HEK293 (cell line): ENCODE measurements at regions not wholly inside any gene's neighbourhood (a gene's known extent, or its start where the extent isn't known, plus 50 kb on each side); places are given as distances from the start of the nearest gene placed in this dataset.

ENCODE experiments used
- CTCF ChIA-PET: fragments of 350-600 bp; formaldehyde crosslinking; extraction: SDS; loops from one replicate; lab custom pipeline; 2021; ENCODE audit warnings: antibody characterized with exemption; lab: Yijun Ruan, JAX
- POLR2A ChIA-PET: fragments of 300-600 bp; formaldehyde crosslinking; extraction: SDS; loops from one replicate; lab custom pipeline; 2020; ENCODE audit warnings: antibody characterized with exemption, inconsistent platforms; lab: Yijun Ruan, JAX
- H3K27ac ChIP-seq: fragments of 200-500 bp; sonication (Bioruptor generic); 2 replicates; pipeline ENCODE4 v1.5.1; 2014; ENCODE audit warnings: low read depth, low read length, control low read depth, inconsistent platforms; ENCODE audit errors: extremely low read depth
- H3K36me3 ChIP-seq, 2 experiments: fragments of 200-500 bp in 1 of 2; sonication (Bioruptor generic) in 1 of 2; 1 replicate in 1 of 2; 2 replicates in 1 of 2; pipeline ENCODE4 v1.5.1; 2014 to 2017; ENCODE audit warnings: inconsistent platforms in 2 of 2, low read length in 2 of 2; ENCODE audit not compliant: control insufficient read depth in 2 of 2, insufficient read depth in 1 of 2
- H3K4me1 ChIP-seq: fragments of 200-500 bp; sonication (Bioruptor generic); 2 replicates; pipeline ENCODE4 v1.5.1; 2014; ENCODE audit warnings: mild to moderate bottlenecking, low read length, inconsistent platforms; ENCODE audit not compliant: control insufficient read depth, insufficient read depth
- H3K4me3 ChIP-seq: 2 replicates; pipeline ENCODE4 v1.5.1; 2011; ENCODE audit warnings: low read depth, mild to moderate bottlenecking, control low read depth, low read length, moderate library complexity
- H3K9me3 ChIP-seq: fragments of 200-500 bp; sonication (Bioruptor generic); 2 replicates; pipeline ENCODE4 v1.5.1; 2014; ENCODE audit warnings: low read depth, low read length, inconsistent platforms; ENCODE audit not compliant: control insufficient read depth, insufficient read depth
- GLI2 ChIP-seq: fragments of 450-650 bp; formaldehyde crosslinking; IDR thresholded peaks from 2 replicates; pipeline ENCODE4; 2017; ENCODE audit warnings: missing biosample characterization, missing genetic modification characterization, low read depth, borderline replicate concordance
- HOXA7 ChIP-seq: sonication (generic); formaldehyde crosslinking; IDR thresholded peaks from 2 replicates; pipeline ENCODE4 v1.8.1; 2022; ENCODE audit warnings: missing genetic modification reagents, borderline replicate concordance
- HOXD13 ChIP-seq: sonication (generic); formaldehyde crosslinking; IDR thresholded peaks from 2 replicates; pipeline ENCODE4 v1.8.0; 2022; ENCODE audit warnings: missing genetic modification reagents, borderline replicate concordance
- IKZF3 ChIP-seq: fragments of 450-650 bp; IDR thresholded peaks from 2 replicates; pipeline ENCODE4 v1.5.0; 2018; ENCODE audit warnings: missing biosample characterization, mild to moderate bottlenecking, missing genetic modification characterization, moderate library complexity
- MYNN ChIP-seq: fragments of 450-650 bp; formaldehyde crosslinking; IDR thresholded peaks from 2 replicates; pipeline ENCODE4 v1.5.1; 2016; ENCODE audit warnings: missing biosample characterization, missing genetic modification characterization, borderline replicate concordance
- SP3 ChIP-seq: fragments of 450-650 bp; formaldehyde crosslinking; IDR thresholded peaks from 2 replicates; pipeline ENCODE4 v1.5.1; 2016; ENCODE audit warnings: missing biosample characterization, missing genetic modification characterization
- TSHZ1 ChIP-seq: fragments of 450-650 bp; formaldehyde crosslinking; IDR thresholded peaks from 2 replicates; pipeline ENCODE4 v1.5.1; 2016; ENCODE audit warnings: missing biosample characterization, missing genetic modification characterization, borderline replicate concordance
- ZNF19 ChIP-seq: fragments of 450-650 bp; formaldehyde crosslinking; IDR thresholded peaks from 2 replicates; pipeline ENCODE4; 2016; ENCODE audit warnings: missing biosample characterization, missing genetic modification characterization, low read depth
- ZNF280C ChIP-seq: fragments of 450-650 bp; formaldehyde crosslinking; IDR thresholded peaks from 2 replicates; pipeline ENCODE4 v1.5.1; 2016; ENCODE audit warnings: missing biosample characterization, missing genetic modification characterization
- ZNF335 ChIP-seq: fragments of 450-650 bp; formaldehyde crosslinking; conservative IDR thresholded peaks from 2 replicates; pipeline ENCODE4 v1.5.1; 2016; ENCODE audit warnings: missing biosample characterization, missing genetic modification characterization
- ZNF341 ChIP-seq: fragments of 450-650 bp; formaldehyde crosslinking; IDR thresholded peaks from 2 replicates; pipeline ENCODE4; 2016; ENCODE audit warnings: low read depth, missing biosample characterization, missing genetic modification characterization
- ZNF37A ChIP-seq: fragments of 450-650 bp; IDR thresholded peaks from 2 replicates; pipeline ENCODE4 v1.5.1; 2018; ENCODE audit warnings: missing biosample characterization, missing genetic modification characterization
- ZNF394 ChIP-seq: fragments of 450-650 bp; formaldehyde crosslinking; IDR thresholded peaks from 2 replicates; pipeline ENCODE4 v1.5.1; 2016; ENCODE audit warnings: missing biosample characterization, missing genetic modification characterization, mild to moderate bottlenecking, moderate library complexity, borderline replicate concordance
- ZNF530 ChIP-seq: fragments of 450-650 bp; formaldehyde crosslinking; IDR thresholded peaks from 2 replicates; pipeline ENCODE4 v1.5.1; 2016; ENCODE audit warnings: low read depth, missing biosample characterization, missing genetic modification characterization
- ZNF626 ChIP-seq: fragments of 450-650 bp; sonication (Bioruptor Pico); formaldehyde crosslinking; IDR thresholded peaks from 2 replicates; pipeline ENCODE4 v1.5.1; 2018; ENCODE audit warnings: missing biosample characterization, missing genetic modification characterization, inconsistent platforms
- ZNF629 ChIP-seq: fragments of 450-650 bp; formaldehyde crosslinking; IDR thresholded peaks from 2 replicates; pipeline ENCODE4 v1.5.1; 2017; ENCODE audit warnings: missing biosample characterization, missing genetic modification characterization
- ZNF707 ChIP-seq: fragments of 450-650 bp; formaldehyde crosslinking; IDR thresholded peaks from 2 replicates; pipeline ENCODE4 v1.5.1; 2016; ENCODE audit warnings: missing biosample characterization, missing genetic modification characterization
- ZNF76 ChIP-seq: fragments of 450-650 bp; formaldehyde crosslinking; IDR thresholded peaks from 2 replicates; pipeline ENCODE4; 2016; ENCODE audit warnings: low read depth, missing biosample characterization, missing genetic modification characterization, borderline replicate concordance
- ZXDB ChIP-seq: fragments of 450-650 bp; formaldehyde crosslinking; IDR thresholded peaks from 2 replicates; pipeline ENCODE4 v1.5.1; 2016; ENCODE audit warnings: missing biosample characterization, missing genetic modification characterization
- TF ChIP-seq, protein P1 (sequence below): fragments of 450-650 bp; formaldehyde crosslinking; IDR thresholded peaks from 2 replicates; pipeline ENCODE4 v1.5.1; 2016; ENCODE audit warnings: missing biosample characterization, missing genetic modification characterization, borderline replicate concordance

- no peaks in the 10 kb centered on the region for H3K9me3 ChIP-seq
- POLR2A ChIA-PET, result interaction anchor here (1.0 kb wide), 1 partner anchor 95 kb away, joined by 3 read pairs; no protein-coding TSS in a partner anchor
- H3K27ac ChIP-seq, result no peak overlapping the region
- H3K36me3 ChIP-seq, result no peaks in the 10 kb centered on the region
- TF ChIP-seq ZNF335 (tag by site-specific recombination) (no peak), IKZF3 (tag by site-specific recombination) (no peak), ZXDB (no peak), ZNF629 (tag by site-specific recombination) (no peak), ZNF280C (tag by site-specific recombination) (no peak), ZNF76 (tag by site-specific recombination) (no peak), GLI2 (tag by site-specific recombination) (no peak), ZNF19 (tag by site-specific recombination) (no peak)
- CTCF ChIA-PET, result interaction anchor here (0.7 to 1.3 kb wide), 4 partner anchors 10 to 267 kb away, joined by 4 to 5 read pairs (median 4); no protein-coding TSS in a partner anchor
- no peak overlapping the region for H3K4me3 ChIP-seq
- no peaks in the 10 kb centered on the region for H3K4me1 ChIP-seq
These were observed 55.5 kb upstream of the SGK1 start for GRCh38 chr6:134373282-134373922.

- Histone ChIP-seq H3K36me3 (no peaks in the 10 kb centered on the region), H3K27ac (no peak overlapping the region), H3K9me3 (no peaks in the 10 kb centered on the region), H3K4me1 (no peaks in the 10 kb centered on the region), H3K4me3 (no peak overlapping the region)
- ChIA-PET POLR2A (interaction anchor here (1.0 kb wide), 1 partner anchor 96 kb away, joined by 3 read pairs; no protein-coding TSS in a partner anchor), CTCF (interaction anchor here (1.0 to 1.3 kb wide), 2 partner anchors 216 to 267 kb away, joined by 4 read pairs; no protein-coding TSS in a partner anchor)
- TF ChIP-seq ZNF629 (tag by site-specific recombination), result no peak
- no peak for TF ChIP-seq ZNF707
- no peak for TF ChIP-seq ZNF394 (tag by site-specific recombination)
- no peak for TF ChIP-seq ZNF341
- no peak for TF ChIP-seq HOXD13 (CRISPR knock-in tag)
- TF ChIP-seq TSHZ1 (tag by site-specific recombination), result no peak
- no peak for TF ChIP-seq ZNF37A (tag by site-specific recombination)
- TF ChIP-seq ZNF530 (tag by site-specific recombination), result no peak
- no peak for TF ChIP-seq ZNF626 (tag by site-specific recombination)
- TF ChIP-seq MYNN, result no peak
- TF ChIP-seq, protein P1, sequence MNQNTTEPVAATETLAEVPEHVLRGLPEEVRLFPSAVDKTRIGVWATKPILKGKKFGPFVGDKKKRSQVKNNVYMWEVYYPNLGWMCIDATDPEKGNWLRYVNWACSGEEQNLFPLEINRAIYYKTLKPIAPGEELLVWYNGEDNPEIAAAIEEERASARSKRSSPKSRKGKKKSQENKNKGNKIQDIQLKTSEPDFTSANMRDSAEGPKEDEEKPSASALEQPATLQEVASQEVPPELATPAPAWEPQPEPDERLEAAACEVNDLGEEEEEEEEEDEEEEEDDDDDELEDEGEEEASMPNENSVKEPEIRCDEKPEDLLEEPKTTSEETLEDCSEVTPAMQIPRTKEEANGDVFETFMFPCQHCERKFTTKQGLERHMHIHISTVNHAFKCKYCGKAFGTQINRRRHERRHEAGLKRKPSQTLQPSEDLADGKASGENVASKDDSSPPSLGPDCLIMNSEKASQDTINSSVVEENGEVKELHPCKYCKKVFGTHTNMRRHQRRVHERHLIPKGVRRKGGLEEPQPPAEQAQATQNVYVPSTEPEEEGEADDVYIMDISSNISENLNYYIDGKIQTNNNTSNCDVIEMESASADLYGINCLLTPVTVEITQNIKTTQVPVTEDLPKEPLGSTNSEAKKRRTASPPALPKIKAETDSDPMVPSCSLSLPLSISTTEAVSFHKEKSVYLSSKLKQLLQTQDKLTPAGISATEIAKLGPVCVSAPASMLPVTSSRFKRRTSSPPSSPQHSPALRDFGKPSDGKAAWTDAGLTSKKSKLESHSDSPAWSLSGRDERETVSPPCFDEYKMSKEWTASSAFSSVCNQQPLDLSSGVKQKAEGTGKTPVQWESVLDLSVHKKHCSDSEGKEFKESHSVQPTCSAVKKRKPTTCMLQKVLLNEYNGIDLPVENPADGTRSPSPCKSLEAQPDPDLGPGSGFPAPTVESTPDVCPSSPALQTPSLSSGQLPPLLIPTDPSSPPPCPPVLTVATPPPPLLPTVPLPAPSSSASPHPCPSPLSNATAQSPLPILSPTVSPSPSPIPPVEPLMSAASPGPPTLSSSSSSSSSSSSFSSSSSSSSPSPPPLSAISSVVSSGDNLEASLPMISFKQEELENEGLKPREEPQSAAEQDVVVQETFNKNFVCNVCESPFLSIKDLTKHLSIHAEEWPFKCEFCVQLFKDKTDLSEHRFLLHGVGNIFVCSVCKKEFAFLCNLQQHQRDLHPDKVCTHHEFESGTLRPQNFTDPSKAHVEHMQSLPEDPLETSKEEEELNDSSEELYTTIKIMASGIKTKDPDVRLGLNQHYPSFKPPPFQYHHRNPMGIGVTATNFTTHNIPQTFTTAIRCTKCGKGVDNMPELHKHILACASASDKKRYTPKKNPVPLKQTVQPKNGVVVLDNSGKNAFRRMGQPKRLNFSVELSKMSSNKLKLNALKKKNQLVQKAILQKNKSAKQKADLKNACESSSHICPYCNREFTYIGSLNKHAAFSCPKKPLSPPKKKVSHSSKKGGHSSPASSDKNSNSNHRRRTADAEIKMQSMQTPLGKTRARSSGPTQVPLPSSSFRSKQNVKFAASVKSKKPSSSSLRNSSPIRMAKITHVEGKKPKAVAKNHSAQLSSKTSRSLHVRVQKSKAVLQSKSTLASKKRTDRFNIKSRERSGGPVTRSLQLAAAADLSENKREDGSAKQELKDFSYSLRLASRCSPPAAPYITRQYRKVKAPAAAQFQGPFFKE (tag by site-specific recombination), result no peak
- TF ChIP-seq HOXA7, result no peak
- TF ChIP-seq SP3 (tag by site-specific recombination), result no peak
These were observed 54.8 kb upstream of the SGK1 start for GRCh38 chr6:134372603-134373281.
